Skeletal muscle satellite cell (primary cell): ENCODE measurements at regions not wholly inside any gene's neighbourhood (a gene's known extent, or its start where the extent isn't known, plus 50 kb on each side); places are given as distances from the start of the nearest gene placed in this dataset.

Experiments used
- H3K27me3 ChIP-seq: 2 replicates; pipeline ENCODE4 v1.7.0; 2013; ENCODE audit warnings: low read length; ENCODE audit not compliant: control insufficient read depth, insufficient read depth
- H3K36me3 ChIP-seq: 2 replicates; pipeline ENCODE4 v1.7.0; 2013; ENCODE audit warnings: mild to moderate bottlenecking, control low read depth, low read length; ENCODE audit not compliant: insufficient read depth
- H3K4me1 ChIP-seq: 2 replicates; pipeline ENCODE4 v1.7.0; 2013; ENCODE audit warnings: low read length; ENCODE audit not compliant: control insufficient read depth, insufficient read depth
- H3K4me2 ChIP-seq: 2 replicates; pipeline ENCODE4 v1.7.0; 2013; ENCODE audit warnings: mild to moderate bottlenecking, low read length
- H3K4me3 ChIP-seq: 2 replicates; pipeline ENCODE4 v1.7.0; 2013; ENCODE audit warnings: low read length
- H3K9ac ChIP-seq: 2 replicates; pipeline ENCODE4 v1.7.0; 2013; ENCODE audit warnings: mild to moderate bottlenecking, low read depth, low read length, moderate library complexity
- H3K9me3 ChIP-seq: replicated peaks from 2 replicates; pipeline ENCODE4 v1.7.0; 2013; ENCODE audit warnings: mild to moderate bottlenecking, control low read depth, low read length

DNA sequence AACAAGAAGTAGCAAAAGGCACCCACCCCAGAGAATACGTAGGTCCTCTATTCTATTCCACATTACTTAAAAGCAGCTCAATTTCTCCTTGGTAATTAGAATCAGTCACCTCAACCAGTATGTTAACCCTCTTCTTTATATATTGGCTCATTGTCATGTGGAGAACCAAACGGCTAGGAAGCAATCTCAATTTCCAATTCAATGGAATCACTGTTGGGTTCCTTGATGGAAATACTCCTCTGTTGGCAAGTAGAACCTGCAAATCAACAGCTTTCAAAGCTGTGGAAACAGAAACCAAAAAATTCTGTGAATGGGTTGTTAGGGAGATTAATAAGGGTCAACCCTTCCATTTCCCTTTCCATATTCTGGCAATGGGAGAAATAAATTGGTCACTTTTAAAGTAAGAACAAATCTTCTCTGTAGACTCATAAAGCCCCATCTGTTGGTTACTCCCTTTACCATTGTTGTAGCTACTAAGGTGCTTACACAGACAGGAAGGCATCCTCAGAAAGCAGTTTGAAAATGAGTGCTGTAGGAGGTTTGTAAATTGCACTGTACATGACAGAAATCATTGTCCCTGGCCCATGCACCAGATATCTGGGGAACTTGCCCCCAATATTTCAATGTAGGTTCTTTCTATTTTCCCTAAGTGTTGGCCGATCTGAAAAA is 138.6 kb upstream of the UFM1 start:
- no peaks in the 10 kb centered on the region for H3K27me3 ChIP-seq
- H3K9ac ChIP-seq: no peak overlapping the region
- H3K4me3 ChIP-seq: no peak overlapping the region
- H3K36me3 ChIP-seq: no peaks in the 10 kb centered on the region
- H3K4me1 ChIP-seq: peaks cover 11% of the 10 kb centered on the region
- H3K4me2 ChIP-seq: no peak overlapping the region
- no peaks in the 10 kb centered on the region for H3K9me3 ChIP-seq

DNA sequence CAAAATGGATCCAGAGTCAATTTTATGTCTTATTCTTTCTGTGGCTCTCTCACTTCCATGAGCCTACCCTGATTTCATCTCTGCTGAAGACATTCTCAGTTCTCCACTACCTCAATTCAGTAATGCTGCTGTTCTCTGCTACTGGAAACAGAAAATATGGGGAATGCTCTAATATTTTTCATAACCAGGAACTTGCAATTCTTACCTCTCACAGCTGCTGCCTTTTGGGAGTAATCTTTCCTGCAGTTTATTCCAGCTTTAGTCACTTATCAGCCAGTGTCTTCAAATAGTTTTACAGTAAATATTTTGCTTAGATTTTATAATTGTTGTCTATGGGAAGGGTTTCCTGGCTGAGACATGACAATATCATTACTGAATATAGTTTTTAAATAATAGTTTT is 145.1 kb upstream of the UFM1 start:
- no peak overlapping the region for H3K9ac ChIP-seq
- H3K4me2 ChIP-seq: no peak overlapping the region
- H3K4me3 ChIP-seq: no peak overlapping the region
- no peaks in the 10 kb centered on the region for H3K4me1 ChIP-seq
- H3K36me3 ChIP-seq: no peaks in the 10 kb centered on the region
- no peaks in the 10 kb centered on the region for H3K27me3 ChIP-seq
- no peaks in the 10 kb centered on the region for H3K9me3 ChIP-seq

DNA sequence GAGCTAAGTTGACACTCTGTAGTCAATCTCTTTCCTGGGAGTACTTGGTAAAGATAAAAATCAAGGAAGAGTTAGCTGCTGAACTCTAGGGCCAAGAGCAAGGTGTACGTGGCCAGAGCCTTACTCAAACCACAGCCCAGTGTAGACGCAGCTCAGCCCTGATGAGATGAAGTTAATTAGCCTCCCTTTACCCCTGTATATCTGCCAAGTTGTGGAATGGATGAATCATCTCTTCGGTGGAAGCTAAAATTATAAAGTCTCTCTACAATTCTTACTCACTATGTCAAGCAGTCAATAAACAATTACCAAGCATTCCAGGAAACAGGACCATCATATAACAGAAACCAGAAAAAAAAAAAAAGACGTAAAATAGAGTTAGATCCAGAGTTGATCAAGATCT is 146.9 kb upstream of the UFM1 start:
- Histone ChIP-seq H3K36me3 (no peaks in the 10 kb centered on the region), H3K9ac (no peak overlapping the region), H3K4me1 (no peaks in the 10 kb centered on the region), H3K27me3 (no peaks in the 10 kb centered on the region), H3K4me3 (no peak overlapping the region), H3K9me3 (no peaks in the 10 kb centered on the region), H3K4me2 (no peak overlapping the region)

DNA sequence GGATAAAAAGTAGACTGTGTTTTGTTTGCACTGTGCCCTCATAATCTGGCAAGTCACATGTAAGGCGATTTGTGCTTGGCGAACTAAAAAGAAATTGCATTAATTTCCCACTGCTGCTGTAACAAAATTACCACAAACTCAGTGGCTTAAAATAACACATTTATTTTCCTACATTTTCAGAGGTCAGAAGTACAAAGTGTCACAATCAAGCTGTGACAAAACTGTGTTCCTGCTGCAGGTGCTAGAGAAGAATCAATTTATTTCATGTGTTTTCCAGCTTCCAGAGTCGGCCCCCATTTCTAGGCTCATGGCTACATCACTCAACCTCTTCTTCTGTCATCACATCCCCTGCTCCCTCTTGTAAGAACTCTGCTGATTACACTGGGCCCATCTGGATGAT is 158.6 kb upstream of the UFM1 start:
- H3K9ac ChIP-seq: no peak overlapping the region
- no peak overlapping the region for H3K4me3 ChIP-seq
- H3K4me1 ChIP-seq: no peaks in the 10 kb centered on the region
- H3K27me3 ChIP-seq: no peaks in the 10 kb centered on the region
- H3K4me2 ChIP-seq: no peak overlapping the region
- H3K9me3 ChIP-seq: no peaks in the 10 kb centered on the region
- H3K36me3 ChIP-seq: no peaks in the 10 kb centered on the region

DNA sequence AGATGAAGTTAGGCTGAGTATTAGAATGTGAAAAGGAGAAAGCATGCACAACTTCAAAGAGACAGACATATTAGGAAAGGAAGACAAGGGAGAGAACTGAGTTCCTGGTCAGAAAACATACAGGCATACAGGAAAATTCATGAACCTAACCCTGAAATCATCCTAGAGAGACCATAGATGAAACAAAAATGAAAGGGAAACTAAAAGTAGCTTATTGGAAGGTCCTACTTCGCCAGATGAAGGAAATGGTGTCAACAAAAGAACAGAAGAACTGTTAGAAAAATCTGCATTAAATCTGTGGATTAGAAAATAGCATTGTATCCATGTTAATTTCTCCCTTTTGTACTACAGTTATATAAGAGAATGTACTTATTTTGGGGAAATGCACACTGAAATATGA is 169.0 kb upstream of the UFM1 start:
- Histone ChIP-seq H3K36me3 (no peaks in the 10 kb centered on the region), H3K9me3 (no peaks in the 10 kb centered on the region), H3K4me1 (peaks cover 13% of the 10 kb centered on the region), H3K9ac (peak overlapping the region; percentile 40), H3K4me2 (peak overlapping the region; percentile 52), H3K27me3 (no peaks in the 10 kb centered on the region), H3K4me3 (peak overlapping the region; percentile 43)

DNA sequence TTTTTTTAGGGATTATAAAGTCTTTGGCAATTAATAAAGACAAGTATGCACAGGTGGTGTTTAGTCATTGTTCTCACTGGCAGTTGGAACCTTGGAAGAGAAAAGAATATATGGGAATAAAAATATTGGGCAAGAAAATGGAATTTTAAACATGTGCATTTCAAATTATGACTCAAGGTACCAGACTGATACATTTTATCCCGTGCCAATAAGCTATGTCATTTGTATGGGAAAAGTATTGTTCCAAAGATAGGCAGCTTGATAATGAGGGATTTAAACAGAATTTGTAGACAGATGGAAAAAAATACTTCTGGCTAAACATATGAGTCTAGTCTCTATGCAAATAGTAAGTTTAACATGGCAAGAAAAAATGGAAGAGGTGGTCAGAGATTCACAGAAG is 169.5 kb upstream of the UFM1 start:
- Histone ChIP-seq H3K4me2 (peak overlapping the region; percentile 52), H3K9ac (peak overlapping the region; percentile 40), H3K4me1 (peaks cover 13% of the 10 kb centered on the region)

DNA sequence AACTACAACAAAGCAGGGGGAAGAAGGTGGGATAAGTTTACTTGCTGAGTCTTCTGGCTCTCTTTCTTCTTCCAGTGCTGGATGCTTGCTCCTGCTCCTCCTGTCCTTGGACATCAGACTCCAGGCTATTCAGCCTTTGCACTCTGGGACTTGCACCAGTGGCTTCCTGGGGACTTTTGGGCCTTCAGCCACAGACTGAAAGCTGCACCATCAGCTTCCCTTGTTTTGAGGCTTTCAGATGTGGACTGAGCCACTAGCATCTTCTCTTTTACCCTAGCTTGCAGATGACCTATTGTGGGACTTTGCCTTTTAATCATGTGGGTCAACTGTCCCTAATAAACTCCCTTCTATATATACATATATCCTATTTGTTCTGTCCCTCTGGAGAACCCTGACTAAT is 173.0 kb upstream of the UFM1 start:
- Histone ChIP-seq H3K9ac (no peak overlapping the region), H3K9me3 (no peaks in the 10 kb centered on the region), H3K36me3 (no peaks in the 10 kb centered on the region), H3K27me3 (no peaks in the 10 kb centered on the region), H3K4me2 (no peak overlapping the region), H3K4me1 (peaks cover 13% of the 10 kb centered on the region), H3K4me3 (no peak overlapping the region)

More for the DNA sequence above, 169.5 kb upstream of the UFM1 start:
- H3K27me3 ChIP-seq: no peaks in the 10 kb centered on the region
- H3K36me3 ChIP-seq: no peaks in the 10 kb centered on the region
- no peaks in the 10 kb centered on the region for H3K9me3 ChIP-seq
- H3K4me3 ChIP-seq: peak overlapping the region; percentile 43

DNA sequence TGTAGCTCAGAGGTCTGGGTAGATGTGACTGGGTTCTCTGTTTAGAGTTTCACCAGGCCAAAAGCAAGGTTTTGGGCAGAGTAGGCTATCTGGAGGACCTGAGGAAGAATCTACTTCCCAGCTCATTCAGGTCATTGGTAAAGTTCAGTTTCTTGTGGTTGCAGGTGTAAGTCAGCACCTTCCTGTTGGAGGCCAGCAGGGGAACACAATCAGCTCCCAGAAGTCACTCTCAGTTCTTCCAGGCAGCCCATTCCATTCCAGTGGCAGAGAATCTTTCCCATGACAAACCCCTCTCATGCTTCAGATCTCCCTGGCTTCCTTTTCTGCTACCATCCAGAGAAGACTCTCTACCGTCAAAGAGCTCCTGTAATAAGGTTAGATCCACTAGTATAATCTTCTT is 176.2 kb upstream of the UFM1 start:
- Histone ChIP-seq H3K9ac (no peak overlapping the region), H3K9me3 (no peaks in the 10 kb centered on the region), H3K4me2 (no peak overlapping the region), H3K4me3 (no peak overlapping the region), H3K27me3 (no peaks in the 10 kb centered on the region), H3K4me1 (no peaks in the 10 kb centered on the region), H3K36me3 (no peaks in the 10 kb centered on the region)

DNA sequence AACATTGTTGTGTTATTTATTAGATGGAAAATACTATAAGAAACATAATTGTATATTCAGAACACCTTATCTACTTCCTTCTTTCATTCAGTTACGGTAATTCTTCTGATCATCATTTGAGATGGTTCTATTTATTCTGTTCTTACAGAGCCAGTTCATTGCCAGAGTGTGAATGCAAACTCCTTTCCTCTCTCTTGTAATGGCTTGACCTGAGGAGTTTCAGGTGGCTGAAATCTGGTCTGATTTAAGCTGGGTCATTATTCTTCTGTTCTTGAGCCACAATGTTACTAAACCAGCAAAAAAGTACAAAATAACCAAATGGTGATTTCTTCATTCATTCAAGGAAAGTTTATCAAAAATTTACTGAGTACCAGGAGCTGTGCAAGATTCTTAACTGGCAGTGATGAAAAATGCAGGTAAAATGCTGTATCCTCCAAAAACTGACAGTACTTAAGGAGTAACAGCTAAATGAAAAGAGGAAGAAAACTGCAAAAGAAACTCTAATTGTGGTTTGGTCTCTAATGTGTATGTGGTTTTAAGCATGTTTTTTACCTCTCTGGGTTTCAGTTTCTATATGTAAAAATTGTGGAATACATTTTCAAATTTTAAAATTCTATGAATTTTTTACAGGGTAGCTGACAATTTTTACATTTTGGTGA is 182.4 kb upstream of the UFM1 start:
- Histone ChIP-seq H3K27me3 (no peaks in the 10 kb centered on the region), H3K9me3 (no peaks in the 10 kb centered on the region), H3K4me1 (no peaks in the 10 kb centered on the region), H3K4me2 (no peak overlapping the region), H3K4me3 (no peak overlapping the region), H3K36me3 (no peaks in the 10 kb centered on the region), H3K9ac (no peak overlapping the region)

DNA sequence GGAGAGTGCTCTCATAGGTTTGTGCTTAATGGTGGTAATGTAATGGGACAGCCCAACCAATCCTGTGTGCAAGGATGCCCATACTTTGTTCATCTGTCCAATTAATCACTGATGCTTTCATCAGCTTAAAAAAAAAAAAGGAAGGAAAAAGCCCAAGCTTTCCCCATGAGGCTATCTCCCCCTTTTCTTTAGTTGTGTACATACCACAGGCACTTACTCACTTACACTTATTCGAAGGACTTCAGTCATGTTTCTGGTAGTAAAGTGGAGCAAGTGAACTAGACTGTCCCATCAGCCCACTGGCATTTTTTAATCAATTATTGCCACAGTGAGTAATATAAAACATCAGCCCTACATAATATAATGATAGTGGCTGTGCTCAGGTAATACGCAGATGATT is 183.5 kb upstream of the UFM1 start:
- H3K4me2 ChIP-seq: no peak overlapping the region
- no peaks in the 10 kb centered on the region for H3K4me1 ChIP-seq
- no peaks in the 10 kb centered on the region for H3K27me3 ChIP-seq
- H3K36me3 ChIP-seq: no peaks in the 10 kb centered on the region
- H3K4me3 ChIP-seq: no peak overlapping the region
- H3K9me3 ChIP-seq: no peaks in the 10 kb centered on the region
- no peak overlapping the region for H3K9ac ChIP-seq

DNA sequence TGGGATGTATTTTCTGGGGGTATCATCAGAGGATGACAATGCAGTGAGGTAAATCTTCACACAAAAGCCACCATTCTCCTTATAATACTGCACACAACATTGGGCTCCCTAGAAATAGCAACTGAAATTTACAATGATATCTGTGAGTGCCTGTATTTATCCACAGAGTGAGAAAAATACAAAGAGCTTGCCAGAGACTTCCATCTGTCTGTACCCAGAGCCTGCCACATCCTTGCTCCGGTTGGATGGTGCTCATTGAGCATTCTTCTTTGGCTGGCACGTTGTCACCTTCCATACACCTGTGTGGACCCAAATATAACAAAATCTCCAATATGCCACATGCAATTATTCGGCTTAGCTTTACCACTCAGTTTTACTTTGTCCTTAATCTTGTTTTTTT is 189.5 kb upstream of the UFM1 start:
- H3K4me1 ChIP-seq: no peaks in the 10 kb centered on the region
- no peaks in the 10 kb centered on the region for H3K27me3 ChIP-seq

DNA sequence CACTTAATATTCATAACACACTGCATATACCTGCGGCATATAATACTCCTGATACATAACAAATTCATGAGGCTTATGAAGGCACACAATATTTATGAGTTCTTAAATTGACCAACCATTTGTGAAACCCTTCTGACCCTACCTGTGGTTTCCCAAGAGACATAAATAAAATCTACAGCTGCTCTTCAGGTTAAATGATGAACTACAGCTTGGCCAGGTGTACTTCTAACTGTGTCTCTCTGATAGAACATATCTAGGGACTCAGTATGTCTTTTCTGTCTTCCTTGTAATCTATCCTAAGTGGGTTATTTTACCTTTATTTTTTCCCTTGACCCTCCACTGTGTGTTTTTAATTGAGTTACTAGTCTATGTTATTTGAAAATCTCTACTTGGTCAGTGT is 189.9 kb upstream of the UFM1 start:
- no peaks in the 10 kb centered on the region for H3K36me3 ChIP-seq
- no peaks in the 10 kb centered on the region for H3K27me3 ChIP-seq
- H3K9ac ChIP-seq: no peak overlapping the region
- H3K4me3 ChIP-seq: no peak overlapping the region
- no peaks in the 10 kb centered on the region for H3K9me3 ChIP-seq
- no peak overlapping the region for H3K4me2 ChIP-seq
- no peaks in the 10 kb centered on the region for H3K4me1 ChIP-seq

More for the DNA sequence above, 189.5 kb upstream of the UFM1 start:
- Histone ChIP-seq H3K36me3 (no peaks in the 10 kb centered on the region), H3K4me2 (no peak overlapping the region), H3K9ac (no peak overlapping the region), H3K9me3 (no peaks in the 10 kb centered on the region), H3K4me3 (no peak overlapping the region)
